Cardiac fibroblast (primary cell): ENCODE measurements at regions not wholly inside any gene's neighbourhood (a gene's known extent, or its start where the extent isn't known, plus 50 kb on each side); places are given as distances from the start of the nearest gene placed in this dataset.

Experiments used
- DNase-seq, 2 donors: peaks; one replicate each; pipeline versions ENCODE4 v3.0.0 to v3.0.0-alpha.2; 2010; ENCODE audit warnings: low read depth in 2 of 2
- H3K4me3 ChIP-seq, 2 donors: replicated peaks in 1 of 2; 1 replicate in 1 of 2; 2 replicates in 1 of 2; pipeline ENCODE4 v1.5.1; 2011; ENCODE audit warnings: low read depth in 2 of 2, low read length in 2 of 2, mild to moderate bottlenecking in 2 of 2, moderate library complexity in 1 of 2
- CTCF ChIP-seq: IDR thresholded peaks from one replicate; pipeline ENCODE4 v1.5.1; 2011; ENCODE audit warnings: low read depth, mild to moderate bottlenecking, low read length, inconsistent platforms

DNA sequence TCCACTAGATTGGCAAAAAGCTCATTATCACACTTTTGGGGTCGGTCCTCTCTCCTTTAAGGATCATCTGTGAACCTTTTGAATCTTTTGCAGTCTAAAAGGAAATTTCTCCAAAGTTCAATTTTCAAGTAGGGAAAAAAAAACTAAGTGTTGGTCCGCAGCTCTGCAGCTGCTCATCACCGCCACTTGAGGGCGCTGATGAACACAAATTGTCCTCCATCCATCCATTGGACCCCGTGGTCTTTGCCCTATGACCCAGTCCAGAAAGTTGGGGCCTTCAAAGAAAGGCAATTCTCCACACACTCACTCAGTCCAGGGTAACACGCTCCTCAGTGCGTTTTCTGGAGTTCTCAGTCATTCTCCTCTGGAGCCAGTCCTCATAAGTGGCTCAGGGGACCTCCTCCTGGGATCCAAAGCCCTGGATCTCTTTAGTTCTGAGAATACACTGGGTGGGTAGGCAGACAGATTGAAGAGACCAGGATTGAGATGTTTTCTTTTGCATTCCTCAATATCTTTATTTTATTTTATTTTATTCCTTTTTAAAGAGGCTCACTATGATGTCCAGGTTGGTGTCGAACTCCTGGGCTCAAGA is 63.6 kb upstream of the SLC28A3 start:
- TF ChIP-seq CTCF = peak; percentile 56
- DNase-seq = no peak
- H3K4me3 ChIP-seq = no peak overlapping the region

- no peak for DNase-seq
- TF ChIP-seq CTCF = no peak
- no peak overlapping the region for H3K4me3 ChIP-seq
These were observed 65.1 kb upstream of the SLC28A3 start for GRCh38 chr9:84405667-84406066.

- DNase-seq = no peak
- TF ChIP-seq CTCF = no peak
- H3K4me3 ChIP-seq = no peak overlapping the region
These were observed 67.9 kb upstream of the SLC28A3 start for GRCh38 chr9:84408416-84408815.

GRCh38 chr9:84411683-84412267 is 71.2 kb upstream of the SLC28A3 start:
- DNase-seq = no peak
- no peak for TF ChIP-seq CTCF
- H3K4me3 ChIP-seq = no peak overlapping the region

GRCh38 chr9:84412654-84413053 is 72.1 kb upstream of the SLC28A3 start:
- no peak for DNase-seq
- H3K4me3 ChIP-seq = no peak overlapping the region
- no peak for TF ChIP-seq CTCF

DNA sequence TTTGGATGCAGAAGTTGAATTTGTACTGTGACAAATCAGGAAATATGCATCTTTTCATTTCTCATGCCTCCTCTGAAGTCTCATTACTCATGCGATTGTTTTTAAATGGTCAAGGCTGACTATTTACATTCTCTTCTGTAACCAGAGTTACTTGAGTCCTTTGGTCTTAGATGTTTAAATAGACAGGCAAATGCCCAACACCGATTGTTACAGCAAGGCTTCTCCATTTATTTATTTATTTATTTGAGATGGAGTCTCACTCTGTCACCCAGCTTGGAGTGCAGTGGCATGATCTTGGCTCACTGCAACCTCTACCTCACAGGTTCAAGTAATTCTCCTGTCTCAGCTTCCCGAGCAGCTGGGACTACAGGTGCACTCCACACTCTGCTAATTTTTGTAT is 72.7 kb upstream of the SLC28A3 start:
- no peak for DNase-seq
- TF ChIP-seq CTCF = no peak
- no peak overlapping the region for H3K4me3 ChIP-seq
